Smooth muscle cell (in vitro differentiated cells): ENCODE measurements at regions not wholly inside any gene's neighbourhood (a gene's known extent, or its start where the extent isn't known, plus 50 kb on each side); places are given as distances from the start of the nearest gene placed in this dataset.

Source experiments
- DNase-seq: peaks from one replicate; lab custom pipeline; 2025; ENCODE audit not compliant: unreplicated experiment; lab: John Stamatoyannopoulos, UW
- H2AFZ ChIP-seq: fragments of 200-600 bp; sonication (generic); 2 replicates; pipeline ENCODE4 v1.6.0; 2016; ENCODE audit warnings: antibody characterized with exemption, low read depth, mild to moderate bottlenecking
- H3F3A ChIP-seq: fragments of 200-600 bp; sonication (generic); 2 replicates; pipeline ENCODE4 v1.6.0; 2017; ENCODE audit warnings: antibody characterized with exemption, low read depth
- H3K27ac ChIP-seq: fragments of 200-600 bp; sonication (generic); 2 replicates; pipeline ENCODE4 v1.5.1; 2016; ENCODE audit warnings: low read depth, mild to moderate bottlenecking
- H3K27me3 ChIP-seq: fragments of 200-600 bp; sonication (generic); 2 replicates; pipeline ENCODE4 v1.6.1; 2016; ENCODE audit warnings: low read depth, mild to moderate bottlenecking
- H3K36me3 ChIP-seq: fragments of 200-600 bp; sonication (generic); 2 replicates; pipeline ENCODE4 v1.5.1; 2016; ENCODE audit warnings: low read depth
- H3K4me1 ChIP-seq: fragments of 200-600 bp; sonication (generic); 2 replicates; pipeline ENCODE4 v1.5.1; 2016; ENCODE audit warnings: low read depth
- H3K4me2 ChIP-seq: fragments of 200-600 bp; sonication (generic); 2 replicates; pipeline ENCODE4 v1.6.0; 2016; ENCODE audit warnings: mild to moderate bottlenecking
- H3K4me3 ChIP-seq: fragments of 200-600 bp; sonication (generic); 2 replicates; pipeline ENCODE4 v1.5.1; 2016; ENCODE audit warnings: mild to moderate bottlenecking
- H3K79me2 ChIP-seq: fragments of 200-600 bp; sonication (generic); 2 replicates; pipeline ENCODE4 v1.6.0; 2016; ENCODE audit warnings: low read depth, mild to moderate bottlenecking
- H3K9ac ChIP-seq: fragments of 200-600 bp; sonication (generic); 2 replicates; pipeline ENCODE4 v1.6.0; 2016; ENCODE audit warnings: low read depth
- H3K9me3 ChIP-seq: fragments of 200-600 bp; sonication (generic); replicated peaks from 2 replicates; pipeline ENCODE4 v1.5.1; 2016; ENCODE audit warnings: low read depth
- H4K20me1 ChIP-seq: fragments of 200-600 bp; sonication (generic); 2 replicates; pipeline ENCODE4 v1.6.0; 2016; ENCODE audit warnings: low read depth
- CTCF ChIP-seq: fragments of 200-600 bp; sonication (generic); IDR thresholded peaks from 2 replicates; pipeline ENCODE4 v1.5.1; 2017; ENCODE audit warnings: borderline replicate concordance, mild to moderate bottlenecking, antibody characterized with exemption; ENCODE audit not compliant: insufficient read depth, poor library complexity, severe bottlenecking
- WGBS: methylation state at CpG from one replicate; pipeline ENCODE4 v1.1.7; 2016; ENCODE audit warnings: low lambda C conversion rate; 5-methylcytosine and 5-hydroxymethylcytosine counted together

GRCh38 chr11:87583931-87584330, 546.2 kb downstream of the TMEM135 start:
- Histone ChIP-seq H3K4me2 (no peak overlapping the region), H3K9me3 (no peaks in the 10 kb centered on the region), H3F3A (no peaks in the 10 kb centered on the region), H3K27me3 (no peaks in the 10 kb centered on the region), H3K27ac (no peak overlapping the region), H3K36me3 (no peaks in the 10 kb centered on the region), H3K4me3 (no peak overlapping the region), H3K79me2 (no peaks in the 10 kb centered on the region), H3K9ac (no peak overlapping the region), H4K20me1 (no peaks in the 10 kb centered on the region), H3K4me1 (no peaks in the 10 kb centered on the region), H2AFZ (no peak overlapping the region)
- WGBS = 85% methylated on average over 2 of the region's 2 CpGs
- DNase-seq = no peak
- no peak for TF ChIP-seq CTCF

- no peaks in the 10 kb centered on the region for H3K36me3 ChIP-seq
- no peak overlapping the region for H3K4me3 ChIP-seq
- no peaks in the 10 kb centered on the region for H3K4me1 ChIP-seq
- no peaks in the 10 kb centered on the region for H3K9me3 ChIP-seq
- no peak overlapping the region for H3K9ac ChIP-seq
- no peak for DNase-seq
- no peak for TF ChIP-seq CTCF
- H3F3A ChIP-seq = no peaks in the 10 kb centered on the region
- no peak overlapping the region for H3K27ac ChIP-seq
- H2AFZ ChIP-seq = no peak overlapping the region
- no peak overlapping the region for H3K4me2 ChIP-seq
- no peaks in the 10 kb centered on the region for H3K79me2 ChIP-seq
- H3K27me3 ChIP-seq = no peaks in the 10 kb centered on the region
- H4K20me1 ChIP-seq = no peaks in the 10 kb centered on the region
Observed at GRCh38 chr11:87575088-87575487, 537.4 kb downstream of the TMEM135 start.

- Histone ChIP-seq H3K27me3 (no peaks in the 10 kb centered on the region), H4K20me1 (no peaks in the 10 kb centered on the region), H3F3A (no peaks in the 10 kb centered on the region), H3K9ac (no peak overlapping the region), H2AFZ (no peak overlapping the region), H3K9me3 (no peaks in the 10 kb centered on the region), H3K4me1 (no peaks in the 10 kb centered on the region), H3K4me2 (no peak overlapping the region), H3K4me3 (no peak overlapping the region), H3K79me2 (no peaks in the 10 kb centered on the region), H3K27ac (no peak overlapping the region), H3K36me3 (no peaks in the 10 kb centered on the region)
- TF ChIP-seq CTCF = no peak
- DNase-seq = no peak
Observed at GRCh38 chr11:87574193-87574592, 536.5 kb downstream of the TMEM135 start.

- Histone ChIP-seq H3K27ac (no peak overlapping the region), H3K36me3 (no peaks in the 10 kb centered on the region), H3K4me1 (no peaks in the 10 kb centered on the region), H4K20me1 (no peaks in the 10 kb centered on the region), H3K27me3 (no peaks in the 10 kb centered on the region), H3K4me3 (no peak overlapping the region), H2AFZ (no peak overlapping the region), H3K9ac (no peak overlapping the region), H3K9me3 (no peaks in the 10 kb centered on the region), H3K4me2 (no peak overlapping the region), H3F3A (no peaks in the 10 kb centered on the region), H3K79me2 (no peaks in the 10 kb centered on the region)
- no peak for DNase-seq
- no peak for TF ChIP-seq CTCF
- WGBS = 81% methylated on average over 1 of the region's 1 CpG
Observed at GRCh38 chr11:87573708-87574107, 536.0 kb downstream of the TMEM135 start.
